ENCODE measurements at regions not wholly inside any gene's neighbourhood (a gene's known extent, or its start where the extent isn't known, plus 50 kb on each side); places are given as distances from the start of the nearest gene placed in this dataset.

DNA sequence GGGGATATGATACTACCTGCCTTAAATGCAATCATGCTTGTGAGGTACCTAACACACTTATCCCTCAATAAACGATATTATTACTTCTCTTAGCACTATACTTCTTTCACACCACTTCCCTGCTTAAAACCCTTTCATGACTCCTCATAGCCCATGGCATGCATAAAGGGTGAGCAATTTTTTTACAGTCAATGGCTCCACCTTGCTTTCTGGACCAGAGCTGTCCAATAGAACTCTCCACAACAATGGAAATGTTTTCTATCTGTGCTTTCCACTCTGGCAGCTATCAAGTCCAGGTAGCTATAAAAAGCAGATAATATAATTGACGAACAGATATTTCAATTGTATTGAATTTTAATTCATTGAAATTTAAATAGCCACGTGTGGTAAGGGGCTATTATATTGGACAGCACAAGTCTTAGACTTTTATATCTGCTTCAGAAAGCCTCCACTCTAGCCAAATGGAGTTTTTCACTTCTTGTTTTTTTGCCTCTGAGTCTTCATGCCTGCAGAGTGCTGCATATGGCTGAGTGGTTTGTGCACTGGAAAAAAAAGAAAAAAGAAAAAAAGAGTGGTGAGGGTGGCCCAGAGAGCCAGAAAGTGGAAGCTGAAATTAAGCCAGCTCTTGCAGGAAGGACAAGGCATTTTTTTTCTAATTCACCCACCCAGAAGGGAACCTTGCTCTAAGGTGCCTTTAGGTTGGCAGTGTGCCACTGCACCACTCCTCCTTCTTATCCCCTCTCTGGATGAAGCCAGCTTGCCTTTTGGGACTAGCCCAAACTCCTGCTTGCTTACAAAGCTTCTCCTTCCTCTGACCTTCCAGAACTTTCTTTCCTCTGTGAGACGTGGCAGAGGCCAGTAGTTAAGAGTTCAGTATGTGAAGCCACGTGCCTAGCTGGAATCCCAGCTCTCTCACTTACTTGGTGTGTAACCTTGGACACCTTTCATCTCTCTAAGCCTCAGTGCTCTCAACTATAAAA lies 239.0 kb upstream of the LRTM1 start:
- TF ChIP-seq, protein P1, sequence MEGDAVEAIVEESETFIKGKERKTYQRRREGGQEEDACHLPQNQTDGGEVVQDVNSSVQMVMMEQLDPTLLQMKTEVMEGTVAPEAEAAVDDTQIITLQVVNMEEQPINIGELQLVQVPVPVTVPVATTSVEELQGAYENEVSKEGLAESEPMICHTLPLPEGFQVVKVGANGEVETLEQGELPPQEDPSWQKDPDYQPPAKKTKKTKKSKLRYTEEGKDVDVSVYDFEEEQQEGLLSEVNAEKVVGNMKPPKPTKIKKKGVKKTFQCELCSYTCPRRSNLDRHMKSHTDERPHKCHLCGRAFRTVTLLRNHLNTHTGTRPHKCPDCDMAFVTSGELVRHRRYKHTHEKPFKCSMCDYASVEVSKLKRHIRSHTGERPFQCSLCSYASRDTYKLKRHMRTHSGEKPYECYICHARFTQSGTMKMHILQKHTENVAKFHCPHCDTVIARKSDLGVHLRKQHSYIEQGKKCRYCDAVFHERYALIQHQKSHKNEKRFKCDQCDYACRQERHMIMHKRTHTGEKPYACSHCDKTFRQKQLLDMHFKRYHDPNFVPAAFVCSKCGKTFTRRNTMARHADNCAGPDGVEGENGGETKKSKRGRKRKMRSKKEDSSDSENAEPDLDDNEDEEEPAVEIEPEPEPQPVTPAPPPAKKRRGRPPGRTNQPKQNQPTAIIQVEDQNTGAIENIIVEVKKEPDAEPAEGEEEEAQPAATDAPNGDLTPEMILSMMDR (IDR thresholded peaks at IDR 0.05; ENCODE audit: insufficient read depth in 1 of 2, low read depth in 1 of 2, low read length in 1 of 2, severe bottlenecking in 1 of 2, unreplicated experiment in 1 of 2) = no peak
- H3K4me3 Mint-ChIP-seq (ENCODE audit: unreplicated experiment) = no peak overlapping the region
- H3K27me3 Mint-ChIP-seq (ENCODE audit: insufficient read depth, unreplicated experiment) = peaks cover 11% of the 10 kb centered on the region
- BruUV-seq (replicated peaks) = no TSS peak
- Histone ChIP-seq H3K9me3 (no peaks in the 10 kb centered on the region), H3K36me3 (ENCODE audit: control insufficient read depth, insufficient read depth, low read length) (no peaks in the 10 kb centered on the region), H3K27me3 (replicated peaks; ENCODE audit: control insufficient read depth, insufficient read depth, low read length) (no peaks in the 10 kb centered on the region), H3K4me3 (ENCODE audit: low read depth, low read length) (no peak overlapping the region), H3K4me1 (no peaks in the 10 kb centered on the region)
- H3K4me1 Mint-ChIP-seq (ENCODE audit: low read depth, unreplicated experiment) = no peaks in the 10 kb centered on the region
- CTCF ChIA-PET = no interaction called here
- DNase-seq = no peak
- H3K9me3 Mint-ChIP-seq (ENCODE audit: unreplicated experiment) = no peaks in the 10 kb centered on the region
- H3K36me3 Mint-ChIP-seq (ENCODE audit: insufficient read depth, unreplicated experiment) = no peaks in the 10 kb centered on the region
- no peak overlapping the region for H3K27ac Mint-ChIP-seq (ENCODE audit: unreplicated experiment)
- intact Hi-C loops (cut with micrococcal nuclease; ENCODE audit: unreplicated experiment) = no loop called here
- POLR2A ChIA-PET = no interaction called here

DNA sequence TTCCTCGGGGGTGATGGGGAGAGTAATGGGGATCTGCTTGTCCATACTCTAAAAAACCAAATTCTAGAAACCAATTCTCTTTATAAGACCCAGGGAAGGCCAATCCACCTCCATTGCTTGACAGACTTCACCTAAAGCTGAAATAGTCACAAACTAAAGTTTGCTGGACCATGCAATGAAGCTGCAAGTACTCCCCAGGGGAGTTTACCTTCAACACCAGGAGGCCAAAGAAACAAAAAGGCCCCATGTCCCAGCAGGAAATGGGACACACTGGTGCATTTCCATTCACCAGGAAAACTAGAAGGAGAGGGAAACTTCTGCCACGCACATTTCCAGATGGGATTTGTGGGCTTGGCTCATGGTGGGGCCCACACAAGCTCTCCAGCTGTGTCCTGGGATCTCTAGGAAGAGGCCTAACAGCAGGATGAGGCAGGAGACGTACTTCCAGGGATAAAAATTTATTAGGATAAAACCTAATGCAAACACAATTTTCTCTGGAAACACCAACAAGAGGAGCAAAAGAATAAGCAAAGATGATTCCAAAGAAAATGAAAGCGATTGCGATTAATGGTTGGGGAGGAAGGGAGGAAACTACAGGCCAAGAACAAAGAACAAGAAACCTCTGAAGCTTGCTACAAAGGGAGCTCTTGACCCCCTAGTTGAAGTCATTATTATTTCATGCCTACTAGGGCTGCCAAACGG lies 238.0 kb upstream of the LRTM1 start:
- Histone ChIP-seq H3K4me1 (no peaks in the 10 kb centered on the region), H3K9me3 (no peaks in the 10 kb centered on the region), H3K27me3 (replicated peaks; ENCODE audit: control insufficient read depth, insufficient read depth, low read length) (no peaks in the 10 kb centered on the region), H3K36me3 (ENCODE audit: control insufficient read depth, insufficient read depth, low read length) (no peaks in the 10 kb centered on the region), H3K4me3 (ENCODE audit: low read depth, low read length) (no peak overlapping the region)
- no peaks in the 10 kb centered on the region for H3K36me3 Mint-ChIP-seq (ENCODE audit: insufficient read depth, unreplicated experiment)
- H3K27ac Mint-ChIP-seq (ENCODE audit: unreplicated experiment) = no peak overlapping the region
- TF ChIP-seq, protein P1 (IDR thresholded peaks at IDR 0.05; ENCODE audit: insufficient read depth in 1 of 2, low read depth in 1 of 2, low read length in 1 of 2, severe bottlenecking in 1 of 2, unreplicated experiment in 1 of 2) = no peak
- H3K4me3 Mint-ChIP-seq (ENCODE audit: unreplicated experiment) = no peak overlapping the region
- POLR2A ChIA-PET = no interaction called here
- CTCF ChIA-PET = no interaction called here
- intact Hi-C loops (cut with micrococcal nuclease; ENCODE audit: unreplicated experiment) = no loop called here
- no TSS peak for BruUV-seq (replicated peaks)
- DNase-seq = no peak
- no peaks in the 10 kb centered on the region for H3K9me3 Mint-ChIP-seq (ENCODE audit: unreplicated experiment)
- no peaks in the 10 kb centered on the region for H3K4me1 Mint-ChIP-seq (ENCODE audit: low read depth, unreplicated experiment)
- H3K27me3 Mint-ChIP-seq (ENCODE audit: insufficient read depth, unreplicated experiment) = peaks cover 9% of the 10 kb centered on the region

GRCh38 chr3:55165278-55165677 lies 237.4 kb upstream of the LRTM1 start:
- intact Hi-C loops (cut with micrococcal nuclease; ENCODE audit: unreplicated experiment) = no loop called here

More at GRCh38 chr3:55165278-55165677, 237.4 kb upstream of the LRTM1 start:
- Histone ChIP-seq H3K4me3 (ENCODE audit: low read depth, low read length) (no peak overlapping the region), H3K27me3 (replicated peaks; ENCODE audit: control insufficient read depth, insufficient read depth, low read length) (no peaks in the 10 kb centered on the region), H3K4me1 (no peaks in the 10 kb centered on the region), H3K9me3 (no peaks in the 10 kb centered on the region), H3K36me3 (ENCODE audit: control insufficient read depth, insufficient read depth, low read length) (no peaks in the 10 kb centered on the region)
- Mint-ChIP-seq H3K4me3 (ENCODE audit: unreplicated experiment) (no peak overlapping the region), H3K27ac (ENCODE audit: unreplicated experiment) (no peak overlapping the region), H3K27me3 (ENCODE audit: insufficient read depth, unreplicated experiment) (peaks cover 8% of the 10 kb centered on the region), H3K4me1 (ENCODE audit: low read depth, unreplicated experiment) (no peaks in the 10 kb centered on the region), H3K9me3 (ENCODE audit: unreplicated experiment) (no peaks in the 10 kb centered on the region), H3K36me3 (ENCODE audit: insufficient read depth, unreplicated experiment) (no peaks in the 10 kb centered on the region)
- ChIA-PET POLR2A (no interaction called here), CTCF (no interaction called here)
- no TSS peak for BruUV-seq (replicated peaks)
- DNase-seq = no peak
- TF ChIP-seq, protein P1 (IDR thresholded peaks at IDR 0.05; ENCODE audit: insufficient read depth in 1 of 2, low read depth in 1 of 2, low read length in 1 of 2, severe bottlenecking in 1 of 2, unreplicated experiment in 1 of 2) = no peak

Measured in Caco-2 (cell line).